Stomach (tissue), 4 donors: ENCODE measurements at regions not wholly inside any gene's neighbourhood (a gene's known extent, or its start where the extent isn't known, plus 50 kb on each side); places are given as distances from the start of the nearest gene placed in this dataset.

ENCODE experiments used
- CTCF ChIP-seq, 7 experiments: fragments of 450-650 bp in 4 of 7; fragments of 200-600 bp in 3 of 7; sonication (generic) in 3 of 7; IDR thresholded peaks; one replicate each; pipeline ENCODE4 v1.5.1; 2016 to 2019; ENCODE audit warnings: antibody characterized with exemption in 7 of 7, control low read depth in 2 of 7, mild to moderate bottlenecking in 1 of 7
- EP300 ChIP-seq: sonication (generic); formaldehyde crosslinking; IDR thresholded peaks from one replicate; pipeline ENCODE4 v1.6.1; 2017; ENCODE audit warnings: antibody characterized with exemption
- POLR2A ChIP-seq, 4 donors: fragments of 450-650 bp; IDR thresholded peaks; one replicate each; pipeline ENCODE4 v1.6.1; 2016; ENCODE audit warnings: antibody characterized with exemption in 4 of 4, control low read depth in 2 of 4, mild to moderate bottlenecking in 1 of 4, moderate library complexity in 1 of 4

- TF ChIP-seq CTCF (IDR thresholded peaks at IDR 0.05) (no peak), POLR2A (IDR thresholded peaks at IDR 0.05) (no peak), EP300 (no peak)
Observed at GRCh38 chr10:117610321-117610720, 67.8 kb downstream of the EMX2 start.
